Activated T-cell treated with anti-CD3 and anti-CD28 coated beads for 24 hours (primary cell): ENCODE measurements at regions not wholly inside any gene's neighbourhood (a gene's known extent, or its start where the extent isn't known, plus 50 kb on each side); places are given as distances from the start of the nearest gene placed in this dataset.
"Not testable (repeated sequence)": the region's sequence is repeated elsewhere in the genome, so short reads cannot be mapped to it uniquely, and the experiment has no call there.

Experiments used
- DNase-seq: peaks from one replicate; pipeline ENCODE4 v3.0.0-alpha.2; 2020; ENCODE audit warnings: low read depth

GRCh38 chr12:68387338-68387737 lies 55.2 kb upstream of the MDM1 start:
- DNase-seq: no peak

- no peak for DNase-seq
These were observed 57.1 kb upstream of the MDM1 start for GRCh38 chr12:68389305-68389704.

- no peak for DNase-seq
These were observed 59.8 kb upstream of the MDM1 start for GRCh38 chr12:68391937-68392336.

- DNase-seq: no peak
These were observed 60.2 kb upstream of the MDM1 start for GRCh38 chr12:68392376-68392775.

GRCh38 chr12:68393417-68393816 lies 61.3 kb upstream of the MDM1 start:
- DNase-seq: no peak

- no peak for DNase-seq
These were observed 65.5 kb upstream of the MDM1 start for GRCh38 chr12:68397566-68398158.

- not testable (repeated sequence) for DNase-seq
These were observed 66.5 kb upstream of the MDM1 start for GRCh38 chr12:68398689-68399088.

GRCh38 chr12:68400226-68400829 lies 68.2 kb upstream of the MDM1 start:
- no peak for DNase-seq

- no peak for DNase-seq
These were observed 70.3 kb upstream of the MDM1 start for GRCh38 chr12:68402422-68402821.

- DNase-seq: no peak
These were observed 71.1 kb upstream of the MDM1 start for GRCh38 chr12:68403296-68403695.

GRCh38 chr12:68403711-68404110 lies 71.5 kb upstream of the MDM1 start:
- DNase-seq: no peak

- no peak for DNase-seq
These were observed 73.2 kb upstream of the MDM1 start for GRCh38 chr12:68405343-68405781.

GRCh38 chr12:68406134-68406576 lies 74.0 kb upstream of the MDM1 start:
- no peak for DNase-seq

- no peak for DNase-seq
These were observed 74.7 kb upstream of the MDM1 start for GRCh38 chr12:68406911-68407310.

- no peak for DNase-seq
These were observed 78.0 kb upstream of the MDM1 start for GRCh38 chr12:68410018-68410660.

- DNase-seq: no peak
These were observed 79.2 kb upstream of the MDM1 start for GRCh38 chr12:68411371-68411770.

- DNase-seq: no peak
These were observed 82.8 kb upstream of the MDM1 start for GRCh38 chr12:68414988-68415387.

- DNase-seq: no peak
These were observed 84.2 kb upstream of the MDM1 start for GRCh38 chr12:68416350-68416749.

GRCh38 chr12:68416826-68417225 lies 84.7 kb upstream of the MDM1 start:
- no peak for DNase-seq

GRCh38 chr12:68418137-68418460 lies 85.9 kb upstream of the MDM1 start:
- DNase-seq: no peak

- no peak for DNase-seq
These were observed 88.3 kb upstream of the MDM1 start for GRCh38 chr12:68420225-68421010.

GRCh38 chr12:68422159-68422558 lies 90.0 kb upstream of the MDM1 start:
- no peak for DNase-seq
